NAMALWA (cell line): ENCODE measurements at regions not wholly inside any gene's neighbourhood (a gene's known extent, or its start where the extent isn't known, plus 50 kb on each side); places are given as distances from the start of the nearest gene placed in this dataset.
"Not testable (repeated sequence)": the region's sequence is repeated elsewhere in the genome, so short reads cannot be mapped to it uniquely, and the experiment has no call there.

ENCODE experiments used
- DNase-seq: peaks from one replicate; pipeline ENCODE4 v3.0.0-alpha.2; 2015; ENCODE audit warnings: low spot score

GRCh38 chr7:145464287-145464686 lies 628.4 kb upstream of the TPK1 start:
- DNase-seq, result no peak

- DNase-seq, result no peak
Measured at GRCh38 chr7:145462463-145462862, 626.6 kb upstream of the TPK1 start.

- no peak for DNase-seq
Measured at GRCh38 chr7:145434811-145435210, 599.0 kb upstream of the TPK1 start.

- no peak for DNase-seq
Measured at GRCh38 chr7:145431834-145432233, 596.0 kb upstream of the TPK1 start.

- not testable (repeated sequence) for DNase-seq
Measured at GRCh38 chr7:145418481-145418880, 582.6 kb upstream of the TPK1 start.

- no peak for DNase-seq
Measured at GRCh38 chr7:145411066-145411465, 575.2 kb upstream of the TPK1 start.

- no peak for DNase-seq
Measured at GRCh38 chr7:145398758-145399157, 562.9 kb upstream of the TPK1 start.

GRCh38 chr7:145394126-145394525 lies 558.3 kb upstream of the TPK1 start:
- DNase-seq, result no peak

- no peak for DNase-seq
Measured at GRCh38 chr7:145382762-145383161, 546.9 kb upstream of the TPK1 start.

GRCh38 chr7:145378197-145378596 lies 542.3 kb upstream of the TPK1 start:
- no peak for DNase-seq

GRCh38 chr7:145360511-145361100 lies 524.8 kb upstream of the TPK1 start:
- no peak for DNase-seq

- no peak for DNase-seq
Measured at GRCh38 chr7:145350334-145350733, 514.5 kb upstream of the TPK1 start.

GRCh38 chr7:145349452-145349851 lies 513.6 kb upstream of the TPK1 start:
- DNase-seq, result not testable (repeated sequence)

GRCh38 chr7:145347271-145347670 lies 511.4 kb upstream of the TPK1 start:
- DNase-seq, result no peak

- no peak for DNase-seq
Measured at GRCh38 chr7:145339319-145339718, 503.5 kb upstream of the TPK1 start.

- DNase-seq, result no peak
Measured at GRCh38 chr7:145331522-145331921, 495.7 kb upstream of the TPK1 start.

GRCh38 chr7:145331076-145331475 lies 495.2 kb upstream of the TPK1 start:
- DNase-seq, result no peak

GRCh38 chr7:145327646-145328045 lies 491.8 kb upstream of the TPK1 start:
- DNase-seq, result no peak

- DNase-seq, result no peak
Measured at GRCh38 chr7:145324081-145324480, 488.2 kb upstream of the TPK1 start.

- DNase-seq, result no peak
Measured at GRCh38 chr7:145313551-145313950, 477.7 kb upstream of the TPK1 start.

GRCh38 chr7:145293754-145294153 lies 457.9 kb upstream of the TPK1 start:
- DNase-seq, result no peak

- DNase-seq, result no peak
Measured at GRCh38 chr7:145293228-145293701, 457.4 kb upstream of the TPK1 start.

GRCh38 chr7:145289384-145289783 lies 453.5 kb upstream of the TPK1 start:
- no peak for DNase-seq

- no peak for DNase-seq
Measured at GRCh38 chr7:145276118-145276517, 440.3 kb upstream of the TPK1 start.
